ENCODE measurements at regions not wholly inside any gene's neighbourhood (a gene's known extent, or its start where the extent isn't known, plus 50 kb on each side); places are given as distances from the start of the nearest gene placed in this dataset.

- TF ChIP-seq CTCF (IDR thresholded peaks at IDR 0.05; ENCODE audit: low read depth, low read length, missing input control) (no peak), YY1 (IDR thresholded peaks at IDR 0.05) (no peak), REST (IDR thresholded peaks at IDR 0.05) (no peak)
- 84% methylated on average over 12 of the region's 12 CpGs for WGBS
- Histone ChIP-seq H3K4me1 (ENCODE audit: control insufficient read depth in 4 of 4, insufficient read depth in 4 of 4, low read length in 3 of 4) (peaks cover 0 to 4% (median 0%) of the 10 kb centered on the region in 4 donors), H3K9me3 (ENCODE audit: control insufficient read depth in 4 of 4, low read length in 3 of 4) (no peaks in the 10 kb centered on the region), H3K36me3 (ENCODE audit: control insufficient read depth in 4 of 4, insufficient read depth in 3 of 4, low read depth in 1 of 4, low read length in 3 of 4) (no peaks in the 10 kb centered on the region), H3K9ac (ENCODE audit: low read depth in 1 of 2, low read length in 2 of 2) (no peak overlapping the region), H3K27ac (ENCODE audit: low read depth in 1 of 2, low read length in 2 of 2) (no peak overlapping the region), H3K27me3 (ENCODE audit: control insufficient read depth in 4 of 4, insufficient read depth in 4 of 4, low read length in 3 of 4) (no peaks in the 10 kb centered on the region), H3K4me3 (ENCODE audit: low read depth in 1 of 3, low read length in 3 of 3) (no peak overlapping the region)
- no peak for DNase-seq (ENCODE audit: low spot score)
Observed at GRCh38 chr2:128750328-128751165, 431.9 kb upstream of the HS6ST1 start.

GRCh38 chr2:128751746-128752145 lies 433.1 kb upstream of the HS6ST1 start:
- Histone ChIP-seq H3K4me1 (ENCODE audit: control insufficient read depth in 4 of 4, insufficient read depth in 4 of 4, low read length in 3 of 4) (peaks cover 0 to 4% (median 0%) of the 10 kb centered on the region in 4 donors), H3K9me3 (ENCODE audit: control insufficient read depth in 4 of 4, low read length in 3 of 4) (no peaks in the 10 kb centered on the region), H3K4me3 (ENCODE audit: low read depth in 1 of 3, low read length in 3 of 3) (no peak overlapping the region), H3K27ac (ENCODE audit: low read depth in 1 of 2, low read length in 2 of 2) (no peak overlapping the region), H3K27me3 (ENCODE audit: control insufficient read depth in 4 of 4, insufficient read depth in 4 of 4, low read length in 3 of 4) (no peaks in the 10 kb centered on the region), H3K9ac (ENCODE audit: low read depth in 1 of 2, low read length in 2 of 2) (no peak overlapping the region), H3K36me3 (ENCODE audit: control insufficient read depth in 4 of 4, insufficient read depth in 3 of 4, low read depth in 1 of 4, low read length in 3 of 4) (no peaks in the 10 kb centered on the region)
- WGBS = 74% methylated on average over 5 of the region's 5 CpGs
- TF ChIP-seq GABPA (IDR thresholded peaks at IDR 0.05 in 1 of 2, conservative IDR thresholded peaks at IDR 0.05 in 1 of 2) (no peak), YY1 (IDR thresholded peaks at IDR 0.05) (no peak)
- DNase-seq (ENCODE audit: low spot score) = no peak

GRCh38 chr2:128752691-128753263 lies 434.1 kb upstream of the HS6ST1 start:
- Histone ChIP-seq H3K27me3 (ENCODE audit: control insufficient read depth in 4 of 4, insufficient read depth in 4 of 4, low read length in 3 of 4) (no peaks in the 10 kb centered on the region), H3K4me3 (ENCODE audit: low read depth in 1 of 3, low read length in 3 of 3) (no peak overlapping the region), H3K9ac (ENCODE audit: low read depth in 1 of 2, low read length in 2 of 2) (no peak overlapping the region), H3K36me3 (ENCODE audit: control insufficient read depth in 4 of 4, insufficient read depth in 3 of 4, low read depth in 1 of 4, low read length in 3 of 4) (no peaks in the 10 kb centered on the region), H3K4me1 (ENCODE audit: control insufficient read depth in 4 of 4, insufficient read depth in 4 of 4, low read length in 3 of 4) (peaks cover 0 to 4% (median 0%) of the 10 kb centered on the region in 4 donors), H3K27ac (ENCODE audit: low read depth in 1 of 2, low read length in 2 of 2) (no peak overlapping the region), H3K9me3 (ENCODE audit: control insufficient read depth in 4 of 4, low read length in 3 of 4) (no peaks in the 10 kb centered on the region)
- no peak for DNase-seq (ENCODE audit: low spot score)
- TF ChIP-seq RAD21 (IDR thresholded peaks at IDR 0.05) (no peak), HNF4A (conservative IDR thresholded peaks at IDR 0.05) (no peak), FOXA2 (IDR thresholded peaks at IDR 0.05) (no peak), MAX (IDR thresholded peaks at IDR 0.05) (no peak), ATF3 (IDR thresholded peaks at IDR 0.05) (no peak), RXRA (IDR thresholded peaks at IDR 0.05) (no peak), REST (IDR thresholded peaks at IDR 0.05) (no peak), TAF1 (conservative IDR thresholded peaks at IDR 0.05) (no peak), HNF4G (IDR thresholded peaks at IDR 0.05) (no peak), SP1 (IDR thresholded peaks at IDR 0.05) (no peak), JUND (IDR thresholded peaks at IDR 0.05) (no peak), GABPA (IDR thresholded peaks at IDR 0.05 in 1 of 2, conservative IDR thresholded peaks at IDR 0.05 in 1 of 2) (no peak)
- WGBS = 75% methylated on average over 12 of the region's 12 CpGs

Measured in liver (tissue), 8 donors.